ENCODE measurements at regions not wholly inside any gene's neighbourhood (a gene's known extent, or its start where the extent isn't known, plus 50 kb on each side); places are given as distances from the start of the nearest gene placed in this dataset.

DNA sequence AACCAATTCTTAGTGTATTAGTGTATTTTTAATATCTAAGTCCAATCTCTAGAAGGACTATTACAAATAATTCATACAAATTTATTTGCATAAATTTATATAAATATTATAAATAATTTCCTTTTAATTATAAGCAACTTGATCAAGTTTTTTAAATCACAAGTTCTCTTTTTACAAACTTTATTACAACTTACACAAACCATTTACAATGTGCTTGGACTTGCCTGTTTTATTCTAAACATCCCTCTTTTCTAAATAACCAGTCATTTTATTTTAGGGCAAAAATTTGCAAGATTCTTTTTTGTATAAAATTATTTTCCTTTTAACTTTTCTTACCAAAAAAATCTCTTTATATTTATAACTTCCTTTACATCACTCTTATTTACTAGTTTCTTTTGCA lies 83.5 kb upstream of the SYNCRIP start:
- TF ChIP-seq CTCF (conservative IDR thresholded peaks at IDR 0.05 in 1 of 2, IDR thresholded peaks at IDR 0.05 in 1 of 2; ENCODE audit: low read depth in 1 of 2, low read length in 2 of 2) (no peak), EZH2 (IDR thresholded peaks at IDR 0.05; ENCODE audit: low read length, missing control alignments) (no peak)

Measured in fibroblast of lung (primary cell).